HG02642 (cell line): ENCODE measurements at regions not wholly inside any gene's neighbourhood (a gene's known extent, or its start where the extent isn't known, plus 50 kb on each side); places are given as distances from the start of the nearest gene placed in this dataset.
"Not testable (repeated sequence)": the region's sequence is repeated elsewhere in the genome, so short reads cannot be mapped to it uniquely, and the experiment has no call there.

Source experiments
- ATAC-seq: cut with Tn5 transposase; IDR thresholded peaks from one replicate; pipeline ENCODE4 v1.9.1; 2021; ENCODE audit warnings: mild to moderate bottlenecking; ENCODE audit not compliant: unreplicated experiment, poor library complexity

GRCh38 chr3:64438812-64439211 lies 213.5 kb upstream of the PRICKLE2 start:
- no peak for ATAC-seq

GRCh38 chr3:64438066-64438465 lies 212.8 kb upstream of the PRICKLE2 start:
- ATAC-seq: no peak

- no peak for ATAC-seq
Measured at GRCh38 chr3:64437131-64437530, 211.9 kb upstream of the PRICKLE2 start.

GRCh38 chr3:64435023-64435422 lies 209.8 kb upstream of the PRICKLE2 start:
- ATAC-seq: not testable (repeated sequence)

- no peak for ATAC-seq
Measured at GRCh38 chr3:64432870-64433269, 207.6 kb upstream of the PRICKLE2 start.

- ATAC-seq: no peak
Measured at GRCh38 chr3:64431526-64432091, 206.3 kb upstream of the PRICKLE2 start.

- ATAC-seq: no peak
Measured at GRCh38 chr3:64427671-64428070, 202.4 kb upstream of the PRICKLE2 start.

GRCh38 chr3:64426551-64426950 lies 201.3 kb upstream of the PRICKLE2 start:
- ATAC-seq: no peak

GRCh38 chr3:64422932-64423331 lies 197.7 kb upstream of the PRICKLE2 start:
- ATAC-seq: no peak

- ATAC-seq: no peak
Measured at GRCh38 chr3:64422192-64422591, 196.9 kb upstream of the PRICKLE2 start.

GRCh38 chr3:64417816-64418215 lies 192.6 kb upstream of the PRICKLE2 start:
- no peak for ATAC-seq

- ATAC-seq: no peak
Measured at GRCh38 chr3:64414043-64414442, 188.8 kb upstream of the PRICKLE2 start.

- ATAC-seq: no peak
Measured at GRCh38 chr3:64411101-64411500, 185.8 kb upstream of the PRICKLE2 start.

GRCh38 chr3:64410226-64410625 lies 185.0 kb upstream of the PRICKLE2 start:
- ATAC-seq: no peak

- no peak for ATAC-seq
Measured at GRCh38 chr3:64408770-64409169, 183.5 kb upstream of the PRICKLE2 start.

- no peak for ATAC-seq
Measured at GRCh38 chr3:64406271-64406670, 181.0 kb upstream of the PRICKLE2 start.

- no peak for ATAC-seq
Measured at GRCh38 chr3:64405211-64405835, 180.1 kb upstream of the PRICKLE2 start.

- no peak for ATAC-seq
Measured at GRCh38 chr3:64400706-64401105, 175.4 kb upstream of the PRICKLE2 start.

GRCh38 chr3:64399205-64399800 lies 174.0 kb upstream of the PRICKLE2 start:
- no peak for ATAC-seq

- ATAC-seq: no peak
Measured at GRCh38 chr3:64398476-64398875, 173.2 kb upstream of the PRICKLE2 start.

GRCh38 chr3:64398006-64398405 lies 172.7 kb upstream of the PRICKLE2 start:
- no peak for ATAC-seq

- no peak for ATAC-seq
Measured at GRCh38 chr3:64397573-64397972, 172.3 kb upstream of the PRICKLE2 start.
